ENCODE measurements at regions not wholly inside any gene's neighbourhood (a gene's known extent, or its start where the extent isn't known, plus 50 kb on each side); places are given as distances from the start of the nearest gene placed in this dataset.

DNA sequence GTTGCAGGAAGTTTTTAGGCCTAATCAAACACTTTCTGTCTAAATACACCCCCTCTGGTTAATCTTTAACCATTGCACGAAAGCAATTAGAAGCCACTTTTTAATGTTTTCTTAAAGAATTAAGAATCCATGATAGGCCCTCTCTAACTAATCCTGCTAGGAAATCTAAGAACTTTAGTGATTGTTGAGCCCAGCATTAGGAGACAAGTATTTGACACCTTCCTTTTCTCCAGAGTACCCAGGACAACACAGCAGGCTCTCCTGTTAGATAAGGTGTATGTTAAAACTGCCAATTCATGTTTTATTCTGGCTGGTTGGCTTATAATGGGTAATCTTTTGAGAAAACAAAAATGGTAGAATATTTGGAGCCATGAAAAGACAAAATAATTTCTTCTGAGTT lies 95.0 kb downstream of the ALX1 start:
- WGBS (ENCODE audit: missing lambda C conversion rate): 43% methylated on average over 1 of the region's 1 CpG
- ChIA-PET CTCF (no interaction called here), POLR2A (no interaction called here)
- no peak overlapping the region for H3K4me3 ChIP-seq
- H3K4me1 ChIP-seq: no peaks in the 10 kb centered on the region
- DNase-seq (ENCODE audit: low read depth in 1 of 2, low spot score in 1 of 2): no peak
- no peak overlapping the region for H3K27ac ChIP-seq
- H3K4me2 ChIP-seq: no peak overlapping the region
- no peak for ATAC-seq
- no peak for FAIRE-seq
- TF ChIP-seq EHMT2 (IDR thresholded peaks at IDR 0.05; ENCODE audit: low read depth) (no peak), CHD4 (IDR thresholded peaks at IDR 0.05; ENCODE audit: borderline replicate concordance) (no peak), NR3C1 (IDR thresholded peaks at IDR 0.05) (no peak), MYC (IDR thresholded peaks at IDR 0.05; ENCODE audit: borderline replicate concordance, low read length) (no peak), GATA3 (IDR thresholded peaks at IDR 0.05; ENCODE audit: borderline replicate concordance) (no peak), ZFP36 (IDR thresholded peaks at IDR 0.05; ENCODE audit: borderline replicate concordance, partially characterized antibody) (no peak), FOSB (CRISPR knock-in tag; IDR thresholded peaks at IDR 0.05) (no peak), HOXB13 (CRISPR knock-in tag; IDR thresholded peaks at IDR 0.05; ENCODE audit: low read depth) (no peak), HEYL (CRISPR knock-in tag; IDR thresholded peaks at IDR 0.05) (no peak), JUNB (IDR thresholded peaks at IDR 0.05) (no peak), MAFK (IDR thresholded peaks at IDR 0.05; ENCODE audit: partially characterized antibody) (no peak), NPAS2 (CRISPR knock-in tag; IDR thresholded peaks at IDR 0.05; ENCODE audit: borderline replicate concordance) (no peak)
- TF ChIP-seq, protein P1, sequence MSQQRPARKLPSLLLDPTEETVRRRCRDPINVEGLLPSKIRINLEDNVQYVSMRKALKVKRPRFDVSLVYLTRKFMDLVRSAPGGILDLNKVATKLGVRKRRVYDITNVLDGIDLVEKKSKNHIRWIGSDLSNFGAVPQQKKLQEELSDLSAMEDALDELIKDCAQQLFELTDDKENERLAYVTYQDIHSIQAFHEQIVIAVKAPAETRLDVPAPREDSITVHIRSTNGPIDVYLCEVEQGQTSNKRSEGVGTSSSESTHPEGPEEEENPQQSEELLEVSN (IDR thresholded peaks at IDR 0.05; ENCODE audit: borderline replicate concordance, low read depth): no peak
- TF ChIP-seq, protein P2, sequence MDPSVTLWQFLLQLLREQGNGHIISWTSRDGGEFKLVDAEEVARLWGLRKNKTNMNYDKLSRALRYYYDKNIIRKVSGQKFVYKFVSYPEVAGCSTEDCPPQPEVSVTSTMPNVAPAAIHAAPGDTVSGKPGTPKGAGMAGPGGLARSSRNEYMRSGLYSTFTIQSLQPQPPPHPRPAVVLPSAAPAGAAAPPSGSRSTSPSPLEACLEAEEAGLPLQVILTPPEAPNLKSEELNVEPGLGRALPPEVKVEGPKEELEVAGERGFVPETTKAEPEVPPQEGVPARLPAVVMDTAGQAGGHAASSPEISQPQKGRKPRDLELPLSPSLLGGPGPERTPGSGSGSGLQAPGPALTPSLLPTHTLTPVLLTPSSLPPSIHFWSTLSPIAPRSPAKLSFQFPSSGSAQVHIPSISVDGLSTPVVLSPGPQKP (IDR thresholded peaks at IDR 0.05; ENCODE audit: low read depth, low read length): no peak
- TF ChIP-seq, protein P3, sequence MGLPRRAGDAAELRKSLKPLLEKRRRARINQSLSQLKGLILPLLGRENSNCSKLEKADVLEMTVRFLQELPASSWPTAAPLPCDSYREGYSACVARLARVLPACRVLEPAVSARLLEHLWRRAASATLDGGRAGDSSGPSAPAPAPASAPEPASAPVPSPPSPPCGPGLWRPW (IDR thresholded peaks at IDR 0.05): no peak
- no peaks in the 10 kb centered on the region for H3K9me3 ChIP-seq

DNA sequence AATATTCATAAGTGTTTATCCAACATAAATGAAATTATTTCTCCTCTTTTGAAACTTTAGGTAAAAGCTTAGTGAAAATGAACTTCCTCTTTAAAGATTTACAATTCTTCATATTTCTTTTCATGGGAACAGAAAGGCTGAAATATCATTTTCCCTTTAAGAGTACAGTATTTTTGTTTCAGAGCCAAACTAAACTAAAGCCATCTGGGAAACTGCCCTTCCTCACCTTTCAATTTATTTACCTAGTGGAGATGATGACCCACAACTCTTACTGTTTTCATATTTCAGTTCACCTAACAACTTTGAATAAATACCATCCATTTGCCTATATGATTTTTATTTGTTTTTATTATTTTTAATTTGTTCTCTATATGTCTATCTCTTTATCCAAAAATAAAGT lies 105.4 kb downstream of the ALX1 start:
- POLR2A ChIA-PET: no interaction called here
- no peak for TF ChIP-seq MYC (IDR thresholded peaks at IDR 0.05; ENCODE audit: borderline replicate concordance, low read length)
- no peak for TF ChIP-seq TFCP2L1 (CRISPR knock-in tag; IDR thresholded peaks at IDR 0.05)
- TF ChIP-seq NFE2L2 (conservative IDR thresholded peaks at IDR 0.05; ENCODE audit: low read length): no peak
- TF ChIP-seq KDM1A (IDR thresholded peaks at IDR 0.05; ENCODE audit: low read depth): no peak
- TF ChIP-seq JUN (IDR thresholded peaks at IDR 0.05): no peak
- TF ChIP-seq CBX8 (IDR thresholded peaks at IDR 0.05): no peak
- TF ChIP-seq PHF8 (IDR thresholded peaks at IDR 0.05; ENCODE audit: borderline replicate concordance, low read depth): no peak
- no peak for TF ChIP-seq CEBPB (IDR thresholded peaks at IDR 0.05)
- no peak for TF ChIP-seq HOXA7 (CRISPR knock-in tag; IDR thresholded peaks at IDR 0.05)
- TF ChIP-seq GATA3 (IDR thresholded peaks at IDR 0.05; ENCODE audit: borderline replicate concordance): no peak
- TF ChIP-seq CBX2 (IDR thresholded peaks at IDR 0.05; ENCODE audit: borderline replicate concordance, low read depth): no peak
- TF ChIP-seq, protein P4, sequence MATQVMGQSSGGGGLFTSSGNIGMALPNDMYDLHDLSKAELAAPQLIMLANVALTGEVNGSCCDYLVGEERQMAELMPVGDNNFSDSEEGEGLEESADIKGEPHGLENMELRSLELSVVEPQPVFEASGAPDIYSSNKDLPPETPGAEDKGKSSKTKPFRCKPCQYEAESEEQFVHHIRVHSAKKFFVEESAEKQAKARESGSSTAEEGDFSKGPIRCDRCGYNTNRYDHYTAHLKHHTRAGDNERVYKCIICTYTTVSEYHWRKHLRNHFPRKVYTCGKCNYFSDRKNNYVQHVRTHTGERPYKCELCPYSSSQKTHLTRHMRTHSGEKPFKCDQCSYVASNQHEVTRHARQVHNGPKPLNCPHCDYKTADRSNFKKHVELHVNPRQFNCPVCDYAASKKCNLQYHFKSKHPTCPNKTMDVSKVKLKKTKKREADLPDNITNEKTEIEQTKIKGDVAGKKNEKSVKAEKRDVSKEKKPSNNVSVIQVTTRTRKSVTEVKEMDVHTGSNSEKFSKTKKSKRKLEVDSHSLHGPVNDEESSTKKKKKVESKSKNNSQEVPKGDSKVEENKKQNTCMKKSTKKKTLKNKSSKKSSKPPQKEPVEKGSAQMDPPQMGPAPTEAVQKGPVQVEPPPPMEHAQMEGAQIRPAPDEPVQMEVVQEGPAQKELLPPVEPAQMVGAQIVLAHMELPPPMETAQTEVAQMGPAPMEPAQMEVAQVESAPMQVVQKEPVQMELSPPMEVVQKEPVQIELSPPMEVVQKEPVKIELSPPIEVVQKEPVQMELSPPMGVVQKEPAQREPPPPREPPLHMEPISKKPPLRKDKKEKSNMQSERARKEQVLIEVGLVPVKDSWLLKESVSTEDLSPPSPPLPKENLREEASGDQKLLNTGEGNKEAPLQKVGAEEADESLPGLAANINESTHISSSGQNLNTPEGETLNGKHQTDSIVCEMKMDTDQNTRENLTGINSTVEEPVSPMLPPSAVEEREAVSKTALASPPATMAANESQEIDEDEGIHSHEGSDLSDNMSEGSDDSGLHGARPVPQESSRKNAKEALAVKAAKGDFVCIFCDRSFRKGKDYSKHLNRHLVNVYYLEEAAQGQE (IDR thresholded peaks at IDR 0.05): no peak
- TF ChIP-seq HOXB13 (CRISPR knock-in tag; IDR thresholded peaks at IDR 0.05; ENCODE audit: low read depth): no peak
- no peak for FAIRE-seq

More for the DNA sequence above, 105.4 kb downstream of the ALX1 start:
- no peaks in the 10 kb centered on the region for H3K4me1 ChIP-seq
- H3K4me3 ChIP-seq: no peak overlapping the region
- no peak overlapping the region for H3K4me2 ChIP-seq
- ATAC-seq: no peak
- no peaks in the 10 kb centered on the region for H3K9me3 ChIP-seq
- no peak overlapping the region for H3K27ac ChIP-seq
- no peak for DNase-seq (ENCODE audit: low read depth in 1 of 2, low spot score in 1 of 2)
- CTCF ChIA-PET: interaction anchor here (0.6 kb wide), 1 partner anchor 269 kb away, joined by 3 read pairs; no protein-coding TSS in a partner anchor
